ENCODE measurements at regions not wholly inside any gene's neighbourhood (a gene's known extent, or its start where the extent isn't known, plus 50 kb on each side); places are given as distances from the start of the nearest gene placed in this dataset.

- H3K79me2 ChIP-seq (ENCODE audit: insufficient read depth, low read length): no peaks in the 10 kb centered on the region
- no peak overlapping the region for H2AFZ ChIP-seq (ENCODE audit: low read depth, low read length, severe bottlenecking)
- no peaks in the 10 kb centered on the region for H3K27me3 ChIP-seq (ENCODE audit: low read length)
- no peaks in the 10 kb centered on the region for H3K9me2 ChIP-seq (replicated peaks; ENCODE audit: insufficient read depth, low read length)
- no peak overlapping the region for H3K9ac ChIP-seq (ENCODE audit: low read length)
- no peaks in the 10 kb centered on the region for H4K20me1 ChIP-seq (ENCODE audit: low read depth, low read length)
- TF ChIP-seq CTCF (IDR thresholded peaks at IDR 0.05; ENCODE audit: insufficient read depth, low read length, poor library complexity, severe bottlenecking): no peak
- no peak for TF ChIP-seq EZH2phosphoT487 (conservative IDR thresholded peaks at IDR 0.05; ENCODE audit: low read length)
- no peaks in the 10 kb centered on the region for H3F3A ChIP-seq (ENCODE audit: insufficient read depth)
- H3K27ac ChIP-seq (ENCODE audit: low read depth, low read length): no peak overlapping the region
- no peak overlapping the region for H3K4me3 ChIP-seq (ENCODE audit: insufficient read depth, low read length, poor library complexity, severe bottlenecking)
- H3K4me2 ChIP-seq (ENCODE audit: low read depth, low read length, poor library complexity, severe bottlenecking): no peak overlapping the region
- no peaks in the 10 kb centered on the region for H3K9me3 ChIP-seq (ENCODE audit: insufficient read depth, low read length)
- H3K36me3 ChIP-seq (ENCODE audit: low read length): no peaks in the 10 kb centered on the region
Observed at GRCh38 chr2:180656455-180656847, 324.0 kb upstream of the UBE2E3 start.

GRCh38 chr2:180655842-180656454 lies 324.5 kb upstream of the UBE2E3 start:
- Histone ChIP-seq H2AFZ (ENCODE audit: low read depth, low read length, severe bottlenecking) (no peak overlapping the region), H3K4me3 (ENCODE audit: insufficient read depth, low read length, poor library complexity, severe bottlenecking) (no peak overlapping the region), H3K79me2 (ENCODE audit: insufficient read depth, low read length) (no peaks in the 10 kb centered on the region), H3K27ac (ENCODE audit: low read depth, low read length) (no peak overlapping the region), H3K9ac (ENCODE audit: low read length) (no peak overlapping the region), H3K36me3 (ENCODE audit: low read length) (no peaks in the 10 kb centered on the region), H3K9me3 (ENCODE audit: insufficient read depth, low read length) (no peaks in the 10 kb centered on the region), H3K9me2 (replicated peaks; ENCODE audit: insufficient read depth, low read length) (no peaks in the 10 kb centered on the region), H3K27me3 (ENCODE audit: low read length) (no peaks in the 10 kb centered on the region), H3K4me2 (ENCODE audit: low read depth, low read length, poor library complexity, severe bottlenecking) (no peak overlapping the region), H4K20me1 (ENCODE audit: low read depth, low read length) (no peaks in the 10 kb centered on the region), H3F3A (ENCODE audit: insufficient read depth) (no peaks in the 10 kb centered on the region)
- TF ChIP-seq EZH2phosphoT487 (conservative IDR thresholded peaks at IDR 0.05; ENCODE audit: low read length) (no peak), CTCF (IDR thresholded peaks at IDR 0.05; ENCODE audit: insufficient read depth, low read length, poor library complexity, severe bottlenecking) (no peak)

GRCh38 chr2:180655393-180655792 lies 325.0 kb upstream of the UBE2E3 start:
- Histone ChIP-seq H3K36me3 (ENCODE audit: low read length) (no peaks in the 10 kb centered on the region), H3K9me3 (ENCODE audit: insufficient read depth, low read length) (no peaks in the 10 kb centered on the region), H3F3A (ENCODE audit: insufficient read depth) (no peaks in the 10 kb centered on the region), H3K27ac (ENCODE audit: low read depth, low read length) (no peak overlapping the region), H3K4me3 (ENCODE audit: insufficient read depth, low read length, poor library complexity, severe bottlenecking) (no peak overlapping the region), H4K20me1 (ENCODE audit: low read depth, low read length) (no peaks in the 10 kb centered on the region), H3K9me2 (replicated peaks; ENCODE audit: insufficient read depth, low read length) (no peaks in the 10 kb centered on the region), H3K79me2 (ENCODE audit: insufficient read depth, low read length) (no peaks in the 10 kb centered on the region), H3K27me3 (ENCODE audit: low read length) (no peaks in the 10 kb centered on the region), H3K4me2 (ENCODE audit: low read depth, low read length, poor library complexity, severe bottlenecking) (no peak overlapping the region), H3K9ac (ENCODE audit: low read length) (no peak overlapping the region), H2AFZ (ENCODE audit: low read depth, low read length, severe bottlenecking) (no peak overlapping the region)
- no peak for TF ChIP-seq CTCF (IDR thresholded peaks at IDR 0.05; ENCODE audit: insufficient read depth, low read length, poor library complexity, severe bottlenecking)
- no peak for TF ChIP-seq EZH2phosphoT487 (conservative IDR thresholded peaks at IDR 0.05; ENCODE audit: low read length)

Measured in SU-DHL-6 (cell line).